GM19239 (cell line): ENCODE measurements at regions not wholly inside any gene's neighbourhood (a gene's known extent, or its start where the extent isn't known, plus 50 kb on each side); places are given as distances from the start of the nearest gene placed in this dataset.
"Not testable (repeated sequence)": the region's sequence is repeated elsewhere in the genome, so short reads cannot be mapped to it uniquely, and the experiment has no call there.

Source experiments
- DNase-seq: peaks from one replicate; pipeline ENCODE4 v3.0.0; 2011; ENCODE audit warnings: low spot score; ENCODE audit not compliant: insufficient read length
- FAIRE-seq: peaks from 2 replicates; lab custom pipeline; 2011; peaks lifted over from hg19 to GRCh38; lab: Jason Lieb, UNC

GRCh38 chr2:83369601-83370418 is 1089.3 kb downstream of the SUCLG1 start:
- no peak for DNase-seq
- no peak for FAIRE-seq

GRCh38 chr2:83368916-83369315 is 1090.2 kb downstream of the SUCLG1 start:
- no peak for FAIRE-seq
- no peak for DNase-seq

DNA sequence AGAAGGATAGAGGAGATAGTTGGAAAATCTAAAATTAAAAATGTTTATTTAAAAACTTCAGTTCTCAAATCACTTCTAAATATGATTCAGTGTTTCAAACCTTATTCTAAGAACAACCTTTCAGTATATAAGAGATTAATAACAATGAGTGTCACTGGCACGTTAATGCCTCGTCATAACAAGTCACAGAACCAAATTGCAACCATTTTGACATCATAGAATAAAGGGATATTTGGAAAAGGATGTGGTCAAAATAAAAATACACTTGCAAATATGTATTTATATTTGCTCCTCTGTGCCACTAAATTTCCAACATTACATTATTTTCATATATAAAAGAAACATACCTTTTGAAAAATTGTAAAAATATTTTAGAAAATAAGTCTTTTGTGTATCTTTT is 1090.6 kb downstream of the SUCLG1 start:
- DNase-seq (no peak), FAIRE-seq (no peak)

DNA sequence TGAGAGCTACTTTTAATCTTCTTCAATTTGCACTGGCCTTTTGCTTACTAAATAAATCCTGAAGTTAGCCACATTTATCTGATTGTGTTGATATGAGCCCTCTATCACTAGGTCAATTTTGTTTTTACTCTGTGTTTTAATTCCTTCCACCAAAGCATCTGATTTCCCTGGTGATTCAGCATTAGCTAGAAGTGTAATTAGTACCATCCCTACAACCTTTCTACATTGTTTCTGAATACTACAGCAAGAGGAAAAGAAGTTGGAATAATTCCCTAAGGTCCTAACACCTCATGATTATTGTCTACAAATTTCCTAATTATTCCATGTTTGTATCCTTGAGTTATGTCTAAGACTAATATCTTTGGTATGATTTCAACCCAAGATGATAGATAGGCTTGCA is 1093.6 kb downstream of the SUCLG1 start:
- FAIRE-seq, result no peak

GRCh38 chr2:83364264-83364663 is 1094.8 kb downstream of the SUCLG1 start:
- DNase-seq (no peak), FAIRE-seq (no peak)

More for the DNA sequence above, 1093.6 kb downstream of the SUCLG1 start:
- no peak for DNase-seq

DNA sequence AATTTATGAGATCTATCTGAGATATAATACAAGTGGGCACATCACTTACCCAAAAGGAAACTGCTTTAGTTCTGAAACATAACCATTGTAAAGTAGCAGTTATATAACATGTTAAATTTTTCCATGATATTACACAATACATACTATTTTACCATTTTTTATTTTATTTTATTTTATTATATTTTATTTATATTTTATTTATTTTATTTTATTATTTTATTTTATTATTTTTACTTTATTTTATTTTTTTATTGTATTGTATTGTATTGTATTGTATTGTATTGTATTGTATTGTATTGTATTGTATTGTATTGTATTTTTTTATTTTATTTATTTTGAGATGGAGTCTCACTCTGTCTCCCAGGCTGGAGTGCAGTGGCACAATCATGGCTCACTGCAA is 1095.9 kb downstream of the SUCLG1 start:
- DNase-seq, FAIRE-seq: not testable (repeated sequence)

- DNase-seq (no peak), FAIRE-seq (no peak)
These were observed 1099.7 kb downstream of the SUCLG1 start for GRCh38 chr2:83359336-83359735.

GRCh38 chr2:83342860-83343329 is 1116.2 kb downstream of the SUCLG1 start:
- no peak for FAIRE-seq
- DNase-seq, result no peak

DNA sequence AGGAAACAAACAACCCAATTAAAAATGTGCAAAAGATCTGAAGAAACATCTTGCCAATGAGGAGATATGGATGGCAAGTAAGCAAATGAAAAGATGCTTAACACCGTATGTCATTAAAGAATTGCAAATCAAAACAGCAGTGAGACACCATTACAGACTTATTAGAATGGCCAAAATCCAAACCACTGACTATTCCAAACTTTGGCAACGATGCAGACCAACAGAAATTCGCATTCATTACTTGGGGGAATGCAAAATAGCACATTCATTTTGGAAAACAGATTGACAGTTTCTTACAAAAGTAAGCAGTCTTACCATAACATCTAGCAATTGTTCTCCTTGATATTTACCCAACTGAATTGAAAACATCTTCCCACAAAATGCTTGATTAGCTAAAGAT is 1118.7 kb downstream of the SUCLG1 start:
- DNase-seq (no peak), FAIRE-seq (no peak)

GRCh38 chr2:83339942-83340341 is 1119.1 kb downstream of the SUCLG1 start:
- not testable (repeated sequence) for FAIRE-seq

DNA sequence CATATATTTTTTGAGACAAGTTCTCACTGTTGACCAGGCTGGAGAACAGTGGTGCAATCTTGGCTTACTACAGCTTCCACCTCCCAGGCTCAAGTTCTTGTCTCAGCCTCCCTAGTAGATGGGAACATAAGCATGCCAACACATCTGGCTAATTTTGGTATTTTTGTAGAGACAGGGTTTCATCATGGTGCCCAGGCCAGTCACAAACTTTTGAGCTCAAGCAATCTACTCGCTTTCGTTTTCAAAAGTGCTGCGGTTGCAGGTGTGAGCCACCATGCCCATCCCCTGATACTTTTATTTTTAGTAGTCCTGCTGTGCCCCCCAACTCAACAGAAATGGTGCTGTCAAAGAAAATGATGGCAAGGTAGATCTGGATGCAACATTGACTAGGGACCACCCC is 1127.3 kb downstream of the SUCLG1 start:
- no peak for DNase-seq
- no peak for FAIRE-seq

More at GRCh38 chr2:83339942-83340341, 1119.1 kb downstream of the SUCLG1 start:
- DNase-seq, result not testable (repeated sequence)

GRCh38 chr2:83323038-83323437 is 1136.0 kb downstream of the SUCLG1 start:
- DNase-seq (no peak), FAIRE-seq (no peak)

- FAIRE-seq (no peak), DNase-seq (no peak)
These were observed 1139.0 kb downstream of the SUCLG1 start for GRCh38 chr2:83320053-83320452.

DNA sequence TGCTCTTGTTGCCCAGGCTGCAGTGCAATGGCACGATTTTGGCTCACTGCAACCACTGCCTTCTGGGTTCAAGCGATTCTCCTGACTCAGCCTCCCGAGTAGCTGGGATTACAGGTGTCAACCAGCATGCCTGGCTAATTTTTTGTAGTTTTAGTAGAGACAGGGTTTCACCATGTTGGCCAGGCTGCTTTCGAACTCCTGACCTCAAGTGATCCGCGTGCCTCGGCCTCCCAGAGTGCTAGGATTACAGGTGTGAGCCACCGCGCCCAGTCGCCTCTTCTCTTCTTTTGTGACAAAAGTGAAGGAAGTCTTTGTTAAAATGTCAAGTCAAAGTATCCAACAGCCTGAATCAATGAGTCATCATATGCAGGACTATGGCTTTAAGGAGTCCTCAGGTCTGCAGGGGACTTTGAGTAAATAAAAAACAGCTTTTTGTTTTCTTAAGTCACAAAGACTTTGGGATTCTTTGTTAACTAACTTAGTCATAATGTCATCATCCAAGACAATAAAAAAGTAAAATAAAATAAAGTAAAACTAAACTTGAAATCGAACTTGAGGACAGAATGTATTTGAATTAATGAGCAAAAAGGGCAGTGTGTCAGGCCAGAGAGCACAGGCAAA is 1153.2 kb downstream of the SUCLG1 start:
- DNase-seq, result no peak
- no peak for FAIRE-seq

GRCh38 chr2:83291083-83291482 is 1168.0 kb downstream of the SUCLG1 start:
- FAIRE-seq, result no peak
- DNase-seq, result no peak

GRCh38 chr2:83282841-83283240 is 1176.2 kb downstream of the SUCLG1 start:
- FAIRE-seq, result no peak
- no peak for DNase-seq

DNA sequence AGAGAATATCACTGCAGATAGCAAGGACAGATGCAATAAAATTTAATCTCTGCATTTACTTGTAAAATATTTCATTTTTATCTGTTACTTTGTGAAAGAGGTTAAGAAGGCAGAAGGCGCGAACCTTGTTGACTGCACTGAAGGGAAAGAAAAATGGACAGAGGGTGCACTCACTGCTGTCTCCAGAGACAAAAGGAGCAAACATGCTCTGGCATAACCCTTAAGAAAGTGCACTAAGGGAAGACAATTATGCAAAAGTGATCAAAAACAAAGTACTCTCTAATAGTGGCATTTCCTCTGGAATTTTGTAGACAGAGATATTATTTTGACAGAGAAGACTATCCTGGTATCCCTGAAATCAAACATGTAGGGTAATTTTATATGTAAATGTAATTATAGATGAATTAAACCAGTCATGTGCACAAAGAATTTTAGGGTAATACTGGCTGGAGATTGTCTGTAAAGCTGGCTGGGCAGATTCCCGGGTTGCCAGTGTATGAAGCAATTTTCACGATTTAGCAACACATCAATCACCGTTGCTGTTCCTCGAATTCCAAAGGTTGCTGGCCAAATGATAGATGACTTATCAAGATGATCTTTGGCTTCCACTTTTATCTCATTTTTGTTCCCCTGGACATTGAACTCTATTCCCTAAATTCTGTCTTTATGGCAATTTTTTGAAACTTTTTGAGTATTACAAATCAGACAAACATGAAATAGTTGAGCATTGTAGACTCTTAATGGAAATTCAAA is 1176.9 kb downstream of the SUCLG1 start:
- no peak for FAIRE-seq

GRCh38 chr2:83280391-83280790 is 1178.7 kb downstream of the SUCLG1 start:
- DNase-seq (no peak), FAIRE-seq (no peak)

More for the DNA sequence above, 1176.9 kb downstream of the SUCLG1 start:
- no peak for DNase-seq

DNA sequence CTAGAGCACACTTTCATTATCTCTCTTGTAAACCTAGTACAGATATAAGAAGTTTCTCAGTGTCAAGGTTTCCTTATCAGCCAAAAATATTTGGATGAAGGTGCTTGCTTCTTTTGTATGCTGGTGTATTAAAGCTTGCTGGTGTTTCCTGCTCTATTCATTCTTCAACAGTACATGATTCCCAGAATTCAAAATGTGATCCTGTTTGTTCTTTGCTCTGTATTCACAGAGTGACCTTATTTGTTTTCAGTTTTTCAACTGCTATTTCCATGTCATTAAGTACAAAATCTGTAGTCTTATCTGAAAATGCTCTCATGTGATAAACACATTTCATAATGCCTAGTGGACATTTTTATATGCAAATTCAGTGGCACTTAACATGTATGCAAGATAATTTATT is 1185.8 kb downstream of the SUCLG1 start:
- DNase-seq, result no peak
- FAIRE-seq, result no peak

GRCh38 chr2:83261591-83262136 is 1197.4 kb downstream of the SUCLG1 start:
- DNase-seq, result no peak
- no peak for FAIRE-seq
